ENCODE measurements at regions not wholly inside any gene's neighbourhood (a gene's known extent, or its start where the extent isn't known, plus 50 kb on each side); places are given as distances from the start of the nearest gene placed in this dataset.

DNA sequence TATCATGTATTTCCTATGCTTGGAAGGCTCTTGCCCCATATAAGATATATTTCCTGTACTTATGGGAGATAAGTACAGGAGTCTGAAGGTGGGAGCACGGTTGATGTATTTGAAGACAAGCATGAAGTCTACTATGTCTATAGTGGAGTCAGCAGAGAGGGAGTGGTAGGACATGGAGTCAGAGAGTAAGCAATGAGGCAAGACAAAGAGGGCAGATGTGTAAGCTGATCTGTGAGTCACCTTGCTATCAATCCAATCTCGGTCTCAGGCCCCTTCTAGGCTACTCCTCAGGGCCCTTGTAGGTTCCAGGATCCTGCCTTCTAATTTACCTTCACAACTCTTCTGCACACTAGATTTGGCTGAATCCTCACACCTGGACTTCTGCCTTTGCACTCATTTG lies 105.5 kb downstream of the MACIR start:
- TF ChIP-seq PAX5 (IDR thresholded peaks at IDR 0.05; ENCODE audit: insufficient read depth, low read length, severe bottlenecking) (no peak), POLR2AphosphoS5 (IDR thresholded peaks at IDR 0.05; ENCODE audit: low read depth, low read length) (no peak), POLR2A (IDR thresholded peaks at IDR 0.05; ENCODE audit: low read depth, low read length) (no peak), TAF1 (IDR thresholded peaks at IDR 0.05; ENCODE audit: low read depth, low read length) (no peak)
